Endothelial cell of umbilical vein (primary cell): ENCODE measurements at regions not wholly inside any gene's neighbourhood (a gene's known extent, or its start where the extent isn't known, plus 50 kb on each side); places are given as distances from the start of the nearest gene placed in this dataset.

Experiments used
- CTCF ChIP-seq, 2 donors: IDR thresholded peaks; 1 replicate in 1 of 2; 2 replicates in 1 of 2; pipeline ENCODE4 v1.5.1; 2011; ENCODE audit warnings: low read length in 2 of 2, mild to moderate bottlenecking in 2 of 2, moderate library complexity in 2 of 2, control low read depth in 1 of 2, inconsistent platforms in 1 of 2, low read depth in 1 of 2; ENCODE audit not compliant: insufficient read depth in 1 of 2; ENCODE audit errors: extremely low read depth in 1 of 2
- EZH2 ChIP-seq: IDR thresholded peaks from 2 replicates; pipeline ENCODE4 v1.6.1; 2012; ENCODE audit warnings: borderline replicate concordance, low read depth, mild to moderate bottlenecking, moderate library complexity, low read length, inconsistent platforms; ENCODE audit not compliant: severe bottlenecking
- GATA2 ChIP-seq: IDR thresholded peaks from 2 replicates; pipeline ENCODE4 v1.7.0; 2011; ENCODE audit warnings: low read depth, mild to moderate bottlenecking, moderate library complexity, mixed read lengths, low read length; ENCODE audit not compliant: insufficient read length, insufficient read depth
- POLR2A ChIP-seq: IDR thresholded peaks from 2 replicates; pipeline ENCODE4 v1.6.1; 2012; ENCODE audit warnings: low read depth, mild to moderate bottlenecking, control low read depth, low read length

DNA sequence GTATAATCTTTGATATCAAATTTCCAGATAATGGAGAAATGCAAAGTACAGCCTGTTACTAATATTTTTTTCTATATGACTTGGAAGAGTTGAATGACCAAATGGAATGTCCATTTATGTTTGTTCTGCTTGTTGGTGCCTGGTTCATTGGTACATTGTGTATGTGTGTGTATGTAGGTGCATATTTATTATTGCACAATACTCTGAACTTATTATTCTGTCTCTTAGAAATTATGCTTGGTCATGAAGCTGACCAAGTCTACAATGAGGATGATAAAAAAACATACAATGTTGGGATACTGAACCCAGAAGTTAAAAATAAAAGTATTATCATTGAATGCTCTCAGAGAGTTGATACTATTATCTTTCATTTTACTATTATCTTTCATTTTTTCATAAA is 706.3 kb downstream of the KCTD16 start:
- TF ChIP-seq CTCF (IDR thresholded peaks at IDR 0.05; ENCODE audit: extremely low read depth in 1 of 2, insufficient read depth in 1 of 2, low read depth in 1 of 2, low read length in 2 of 2): no peak
- TF ChIP-seq POLR2A: no peak
- no peak for TF ChIP-seq GATA2
- TF ChIP-seq EZH2: no peak
